HUES64 (cell line): ENCODE measurements at regions not wholly inside any gene's neighbourhood (a gene's known extent, or its start where the extent isn't known, plus 50 kb on each side); places are given as distances from the start of the nearest gene placed in this dataset.
"Not testable (repeated sequence)": the region's sequence is repeated elsewhere in the genome, so short reads cannot be mapped to it uniquely, and the experiment has no call there.

Source experiments
- H3K27ac ChIP-seq: 2 replicates; pipeline ENCODE4 v1.7.0; 2013; ENCODE audit warnings: low read depth, low read length, inconsistent platforms
- H3K27me3 ChIP-seq: 2 replicates; pipeline ENCODE4 v1.6.1; 2013; ENCODE audit warnings: mild to moderate bottlenecking, low read length; ENCODE audit not compliant: insufficient read depth
- H3K36me3 ChIP-seq: 2 replicates; pipeline ENCODE4 v1.6.1; 2013; ENCODE audit warnings: mild to moderate bottlenecking, low read length; ENCODE audit not compliant: insufficient read depth
- H3K4me1 ChIP-seq: 2 replicates; pipeline ENCODE4 v1.6.1; 2013; ENCODE audit warnings: mild to moderate bottlenecking, low read length, moderate library complexity; ENCODE audit not compliant: insufficient read depth
- H3K4me3 ChIP-seq: 2 replicates; pipeline ENCODE4 v1.5.1; 2013; ENCODE audit warnings: mild to moderate bottlenecking, low read length, moderate library complexity
- H3K9ac ChIP-seq: 2 replicates; pipeline ENCODE4 v1.6.1; 2013; ENCODE audit warnings: mild to moderate bottlenecking, low read depth, low read length
- H3K9me3 ChIP-seq: 2 replicates; pipeline ENCODE4 v1.6.1; 2013; ENCODE audit warnings: low read depth, low read length; ENCODE audit not compliant: insufficient read depth
- WGBS: fragments of 150-250, 120-280 bp; methylation state at CpG from one replicate; pipeline ENCODE4 v1.1.7; 2013; ENCODE audit warnings: missing lambda C conversion rate; 5-methylcytosine and 5-hydroxymethylcytosine counted together

GRCh38 chr3:197368330-197368729 lies 69.9 kb upstream of the DLG1 start:
- no peak overlapping the region for H3K4me3 ChIP-seq
- H3K27me3 ChIP-seq: no peaks in the 10 kb centered on the region
- peak overlapping the region; percentile 37 for H3K27ac ChIP-seq
- 36% methylated on average over 4 of the region's 4 CpGs for WGBS
- H3K36me3 ChIP-seq: no peaks in the 10 kb centered on the region
- no peak overlapping the region for H3K9ac ChIP-seq
- H3K4me1 ChIP-seq: peaks cover 60% of the 10 kb centered on the region; the same call in 1 of the 2 replicates
- H3K9me3 ChIP-seq: no peaks in the 10 kb centered on the region

- Histone ChIP-seq H3K27ac (no peak overlapping the region), H3K4me1 (peaks cover 62% of the 10 kb centered on the region; the same call in 1 of the 2 replicates), H3K27me3 (no peaks in the 10 kb centered on the region), H3K9me3 (no peaks in the 10 kb centered on the region), H3K9ac (no peak overlapping the region), H3K36me3 (no peaks in the 10 kb centered on the region), H3K4me3 (no peak overlapping the region)
- 84% methylated on average over 13 of the region's 13 CpGs for WGBS
Measured at GRCh38 chr3:197367081-197367780, 68.8 kb upstream of the DLG1 start.

GRCh38 chr3:197366301-197367044 lies 68.1 kb upstream of the DLG1 start:
- Histone ChIP-seq H3K27ac (no peak overlapping the region), H3K9ac (no peak overlapping the region), H3K4me1 (peaks cover 55% of the 10 kb centered on the region; the same call in 1 of the 2 replicates), H3K27me3 (no peaks in the 10 kb centered on the region), H3K4me3 (no peak overlapping the region), H3K9me3 (peaks cover under 1% of the 10 kb centered on the region; the same call in 1 of the 2 replicates), H3K36me3 (no peaks in the 10 kb centered on the region)
- WGBS: 96% methylated on average over 13 of the region's 13 CpGs

- Histone ChIP-seq H3K4me3 (no peak overlapping the region), H3K9ac (no peak overlapping the region), H3K27me3 (no peaks in the 10 kb centered on the region), H3K36me3 (no peaks in the 10 kb centered on the region), H3K9me3 (peaks cover 9% of the 10 kb centered on the region), H3K27ac (no peak overlapping the region), H3K4me1 (peaks cover 50% of the 10 kb centered on the region; the same call in 1 of the 2 replicates)
- 82% methylated on average over 3 of the region's 4 CpGs for WGBS
Measured at GRCh38 chr3:197365586-197365985, 67.2 kb upstream of the DLG1 start.

- Histone ChIP-seq H3K9ac (no peak overlapping the region), H3K9me3 (peaks cover 19% of the 10 kb centered on the region), H3K4me1 (peaks cover 49% of the 10 kb centered on the region; the same call in 1 of the 2 replicates), H3K4me3 (no peak overlapping the region), H3K27ac (no peak overlapping the region), H3K36me3 (no peaks in the 10 kb centered on the region), H3K27me3 (no peaks in the 10 kb centered on the region)
- WGBS: 83% methylated on average over 9 of the region's 9 CpGs
Measured at GRCh38 chr3:197364410-197365071, 66.1 kb upstream of the DLG1 start.

- H3K9ac ChIP-seq: no peak overlapping the region
- H3K27me3 ChIP-seq: no peaks in the 10 kb centered on the region
- peaks cover 48% of the 10 kb centered on the region; the same call in 1 of the 2 replicates for H3K4me1 ChIP-seq
- peaks cover 27% of the 10 kb centered on the region for H3K9me3 ChIP-seq
- peak overlapping the region; percentile 44 for H3K27ac ChIP-seq
- 50% methylated on average over 14 of the region's 14 CpGs for WGBS
- no peaks in the 10 kb centered on the region for H3K36me3 ChIP-seq
- no peak overlapping the region for H3K4me3 ChIP-seq
Measured at GRCh38 chr3:197363553-197364409, 65.4 kb upstream of the DLG1 start.

- H3K9ac ChIP-seq: no peak overlapping the region
- 88% methylated on average over 1 of the region's 2 CpGs for WGBS
- no peaks in the 10 kb centered on the region for H3K27me3 ChIP-seq
- H3K36me3 ChIP-seq: no peaks in the 10 kb centered on the region
- H3K27ac ChIP-seq: no peak overlapping the region
- no peak overlapping the region for H3K4me3 ChIP-seq
- H3K4me1 ChIP-seq: peaks cover 33% of the 10 kb centered on the region; the same call in 1 of the 2 replicates
- H3K9me3 ChIP-seq: peaks cover 28% of the 10 kb centered on the region
Measured at GRCh38 chr3:197362081-197362480, 63.7 kb upstream of the DLG1 start.

- H3K4me1 ChIP-seq: peaks cover 26% of the 10 kb centered on the region; the same call in 1 of the 2 replicates
- H3K9ac ChIP-seq, H3K4me3 ChIP-seq, H3K27me3 ChIP-seq, H3K36me3 ChIP-seq, H3K27ac ChIP-seq: not testable (repeated sequence)
- 99% methylated on average over 3 of the region's 3 CpGs for WGBS
- H3K9me3 ChIP-seq: peaks cover 28% of the 10 kb centered on the region
Measured at GRCh38 chr3:197360095-197360494, 61.7 kb upstream of the DLG1 start.

GRCh38 chr3:197359476-197359875 lies 61.1 kb upstream of the DLG1 start:
- not testable (repeated sequence) for H3K4me3 ChIP-seq, H3K27ac ChIP-seq, H3K9ac ChIP-seq, H3K27me3 ChIP-seq, H3K36me3 ChIP-seq
- H3K4me1 ChIP-seq: peaks cover 25% of the 10 kb centered on the region; the same call in 1 of the 2 replicates
- WGBS: 95% methylated on average over 3 of the region's 3 CpGs
- peaks cover 28% of the 10 kb centered on the region for H3K9me3 ChIP-seq

- H3K9me3 ChIP-seq: peaks cover 28% of the 10 kb centered on the region
- WGBS: 94% methylated on average over 5 of the region's 5 CpGs
- no peak overlapping the region for H3K4me3 ChIP-seq
Measured at GRCh38 chr3:197356741-197357140, 58.3 kb upstream of the DLG1 start.

More at GRCh38 chr3:197356741-197357140, 58.3 kb upstream of the DLG1 start:
- H3K36me3 ChIP-seq: no peaks in the 10 kb centered on the region
- no peak overlapping the region for H3K27ac ChIP-seq
- no peak overlapping the region for H3K9ac ChIP-seq
- peaks cover 15% of the 10 kb centered on the region; the same call in 1 of the 2 replicates for H3K4me1 ChIP-seq
- H3K27me3 ChIP-seq: no peaks in the 10 kb centered on the region
